ENCODE measurements at regions not wholly inside any gene's neighbourhood (a gene's known extent, or its start where the extent isn't known, plus 50 kb on each side); places are given as distances from the start of the nearest gene placed in this dataset.

GRCh38 chr16:73408716-73409115 lies 360.8 kb upstream of the ZFHX3 start:
- Histone ChIP-seq H3K14ac (replicated peaks; ENCODE audit: low read depth, low read length) (no peak overlapping the region), H4K91ac (ENCODE audit: insufficient read depth, low read depth, low read length) (no peak overlapping the region), H2AFZ (replicated peaks; ENCODE audit: low read length, poor library complexity) (no peak overlapping the region), H3K9me3 (ENCODE audit: control insufficient read depth, insufficient read depth, low read length) (no peaks in the 10 kb centered on the region; the same call in 1 of the 2 replicates), H3K9ac (ENCODE audit: low read depth, low read length) (no peak overlapping the region), H4K5ac (ENCODE audit: low read depth, low read length) (no peak overlapping the region), H4K20me1 (ENCODE audit: insufficient read depth, low read length) (no peaks in the 10 kb centered on the region), H2AK9ac (replicated peaks; ENCODE audit: low read depth, low read length, poor library complexity) (no peak overlapping the region), H2AK5ac (ENCODE audit: low read depth, low read length) (no peak overlapping the region), H3K79me1 (ENCODE audit: low read depth in 1 of 2, low read length in 2 of 2) (no peaks in the 10 kb centered on the region), H2BK120ac (ENCODE audit: low read depth, low read length) (no peak overlapping the region), H3K18ac (ENCODE audit: low read depth, low read length) (no peak overlapping the region), H4K8ac (ENCODE audit: low read depth in 2 of 2, low read length in 2 of 2) (no peak overlapping the region), H2BK20ac (ENCODE audit: low read depth, low read length) (no peak overlapping the region), H3K27me3 (ENCODE audit: control insufficient read depth, insufficient read depth, low read length) (no peaks in the 10 kb centered on the region; the same call in 1 of the 2 replicates), H3K4me3 (ENCODE audit: insufficient read depth, low read depth, low read length) (no peak overlapping the region), H3K4me2 (ENCODE audit: low read depth, low read length) (no peak overlapping the region), H2BK15ac (ENCODE audit: low read depth, low read length) (no peak overlapping the region), H3K36me3 (ENCODE audit: control insufficient read depth, insufficient read depth, low read length) (no peaks in the 10 kb centered on the region), H3K56ac (ENCODE audit: extremely low read depth, insufficient read depth, low read length) (no peak overlapping the region), H3K4me1 (ENCODE audit: control insufficient read depth, insufficient read depth, low read length) (no peaks in the 10 kb centered on the region), H3K4ac (ENCODE audit: low read depth, low read length) (no peak overlapping the region), H3K27ac (ENCODE audit: insufficient read depth, low read length) (no peak overlapping the region), H2BK5ac (ENCODE audit: low read depth, low read length, poor library complexity, severe bottlenecking) (no peak overlapping the region), H3K23ac (ENCODE audit: low read depth, low read length) (no peak overlapping the region), H3K9me1 (ENCODE audit: insufficient read depth, low read length) (no peaks in the 10 kb centered on the region)
- no CpG with 5 or more reads among the region's 6 CpGs for WGBS, 2 experiments (ENCODE audit: extremely low coverage in 2 of 2, insufficient read length in 1 of 2)
- dilution Hi-C loops (cut with HindIII; ENCODE audit: low sequenced_read_pairs, unreplicated experiment), result no loop called here
- ChIA-PET POLR2A (ENCODE audit: unreplicated experiment) (no interaction called here), CTCF (no interaction called here)
- intact Hi-C loops (cut with micrococcal nuclease), result no loop called here
- DNase-seq, result no peak
- BruUV-seq (replicated peaks), result no TSS peak
- TF ChIP-seq BHLHE40 (IDR thresholded peaks at IDR 0.05; ENCODE audit: low read depth, low read length) (no peak), MXI1 (IDR thresholded peaks at IDR 0.05; ENCODE audit: borderline replicate concordance, low read depth, low read length) (no peak), POLR2A (IDR thresholded peaks at IDR 0.05; ENCODE audit: low read depth, low read length) (no peak), RCOR1 (IDR thresholded peaks at IDR 0.05; ENCODE audit: insufficient replicate concordance, low read length) (no peak), MAZ (IDR thresholded peaks at IDR 0.05; ENCODE audit: borderline replicate concordance, low read depth, low read length) (no peak), CTCF (conservative IDR thresholded peaks at IDR 0.05; ENCODE audit: low read depth, low read length) (no peak), USF2 (IDR thresholded peaks at IDR 0.05; ENCODE audit: low read depth, low read length) (no peak), CHD1 (IDR thresholded peaks at IDR 0.05; ENCODE audit: low read depth, low read length) (no peak), RFX5 (IDR thresholded peaks at IDR 0.05; ENCODE audit: low read depth, low read length) (no peak)
- in situ Hi-C loops (cut with MboI; ENCODE audit: low sequenced_read_pairs), result no loop called here
- no peak for ATAC-seq (ENCODE audit: low read depth)
